GM23338 (cell line): ENCODE measurements at regions not wholly inside any gene's neighbourhood (a gene's known extent, or its start where the extent isn't known, plus 50 kb on each side); places are given as distances from the start of the nearest gene placed in this dataset.

Experiments
- CTCF ChIP-seq, 2 experiments: fragments of 200-600 bp in 1 of 2; sonication (generic) in 1 of 2; conservative IDR thresholded peaks; 2 replicates each; pipeline versions ENCODE4 v1.5.1 to v1.6.1; 2016 to 2017; ENCODE audit warnings: antibody characterized with exemption in 2 of 2, low read depth in 2 of 2, mild to moderate bottlenecking in 2 of 2, moderate library complexity in 1 of 2
- EZH2 ChIP-seq: fragments of 200-600 bp; sonication (generic); IDR thresholded peaks from one replicate; pipeline ENCODE4 v1.8.0; 2017; ENCODE audit warnings: antibody characterized with exemption, mild to moderate bottlenecking, low read depth; ENCODE audit not compliant: unreplicated experiment
- JUNB ChIP-seq: IDR thresholded peaks from one replicate; pipeline ENCODE4 v1.6.1; 2016; ENCODE audit warnings: antibody characterized with exemption; ENCODE audit not compliant: unreplicated experiment
- POLR2AphosphoS5 ChIP-seq: IDR thresholded peaks from 2 replicates; pipeline ENCODE4 v1.6.1; 2016; ENCODE audit warnings: antibody characterized with exemption, low read depth

DNA sequence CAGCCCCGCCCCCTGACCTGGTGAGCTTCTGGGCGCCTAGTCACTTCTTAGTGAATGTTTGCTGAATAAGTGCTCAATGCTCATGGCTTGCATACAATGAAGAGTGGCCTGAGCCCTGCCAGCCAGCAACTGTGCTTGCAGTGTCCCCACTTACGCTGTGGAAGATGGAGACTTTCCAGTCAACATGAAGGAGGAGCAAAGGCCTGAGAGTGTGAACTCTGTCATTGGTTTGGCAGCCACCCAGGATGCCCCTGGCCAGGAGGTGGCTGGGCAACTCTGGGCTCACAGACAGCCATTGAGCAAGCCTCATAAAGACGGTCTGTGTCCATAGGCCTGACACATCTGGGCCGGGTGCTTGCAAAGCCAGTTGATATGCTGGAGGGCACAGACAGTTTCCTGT lies 72.1 kb upstream of the MAMLD1 start:
- TF ChIP-seq EZH2 = no peak
- TF ChIP-seq CTCF (conservative IDR thresholded peaks at IDR 0.05; ENCODE audit: low read depth in 2 of 2) = no peak
- no peak for TF ChIP-seq JUNB
- no peak for TF ChIP-seq POLR2AphosphoS5
